ENCODE measurements at regions not wholly inside any gene's neighbourhood (a gene's known extent, or its start where the extent isn't known, plus 50 kb on each side); places are given as distances from the start of the nearest gene placed in this dataset.

GRCh38 chr14:44383636-44384035 is 123.4 kb downstream of the FSCB start:
- CTCF ChIA-PET = no interaction called here
- no peak overlapping the region for H3K56ac ChIP-seq (ENCODE audit: extremely low read depth, insufficient read depth, low read length)
- no peak overlapping the region for H3K27ac ChIP-seq (ENCODE audit: insufficient read depth, low read length)
- H2AFZ ChIP-seq (replicated peaks; ENCODE audit: low read length, poor library complexity) = no peak overlapping the region
- H2BK120ac ChIP-seq (ENCODE audit: low read depth, low read length) = no peak overlapping the region
- no peak overlapping the region for H3K4me2 ChIP-seq (ENCODE audit: low read depth, low read length)
- no peaks in the 10 kb centered on the region for H3K9me1 ChIP-seq (ENCODE audit: insufficient read depth, low read length)
- ATAC-seq (ENCODE audit: low read depth) = no peak
- in situ Hi-C loops (cut with MboI; ENCODE audit: low sequenced_read_pairs) = no loop called here
- no peak overlapping the region for H3K4me3 ChIP-seq (ENCODE audit: insufficient read depth, low read depth, low read length)
- no peak overlapping the region for H3K4ac ChIP-seq (ENCODE audit: low read depth, low read length)
- H3K27me3 ChIP-seq (ENCODE audit: control insufficient read depth, insufficient read depth, low read length) = no peaks in the 10 kb centered on the region
- H3K9me3 ChIP-seq (ENCODE audit: control insufficient read depth, insufficient read depth, low read length) = 0 out of 2 replicates have a peak, but pooled peaks cover 3% of the 10 kb centered on the region
- no peak overlapping the region for H3K23ac ChIP-seq (ENCODE audit: low read depth, low read length)
- no peaks in the 10 kb centered on the region for H3K36me3 ChIP-seq (ENCODE audit: control insufficient read depth, insufficient read depth, low read length)
- no peaks in the 10 kb centered on the region for H3K4me1 ChIP-seq (ENCODE audit: control insufficient read depth, insufficient read depth, low read length)
- H4K91ac ChIP-seq (ENCODE audit: insufficient read depth, low read depth, low read length) = no peak overlapping the region
- no peak overlapping the region for H3K18ac ChIP-seq (ENCODE audit: low read depth, low read length)
- no peak for TF ChIP-seq RAD21 (IDR thresholded peaks at IDR 0.05; ENCODE audit: low read length)
- no peak for TF ChIP-seq MAFK (IDR thresholded peaks at IDR 0.05; ENCODE audit: low read depth, low read length)
- TF ChIP-seq CEBPB (IDR thresholded peaks at IDR 0.05; ENCODE audit: low read depth, low read length) = no peak
- no peak for TF ChIP-seq ELK1 (IDR thresholded peaks at IDR 0.05; ENCODE audit: borderline replicate concordance, low read depth, low read length)
- TF ChIP-seq MXI1 (IDR thresholded peaks at IDR 0.05; ENCODE audit: borderline replicate concordance, low read depth, low read length) = no peak
- TF ChIP-seq USF2 (IDR thresholded peaks at IDR 0.05; ENCODE audit: low read depth, low read length) = no peak
- intact Hi-C loops (cut with micrococcal nuclease) = no loop called here
- no peak overlapping the region for H2BK5ac ChIP-seq (ENCODE audit: low read depth, low read length, poor library complexity, severe bottlenecking)
- dilution Hi-C loops (cut with HindIII; ENCODE audit: low sequenced_read_pairs, unreplicated experiment) = no loop called here
- H2BK15ac ChIP-seq (ENCODE audit: low read depth, low read length) = no peak overlapping the region
- POLR2A ChIA-PET (ENCODE audit: unreplicated experiment) = no interaction called here
- H2AK9ac ChIP-seq (replicated peaks; ENCODE audit: low read depth, low read length, poor library complexity) = no peak overlapping the region
- H4K5ac ChIP-seq (ENCODE audit: low read depth, low read length) = no peak overlapping the region
- H3K9ac ChIP-seq (ENCODE audit: low read depth, low read length) = no peak overlapping the region
- H4K8ac ChIP-seq (ENCODE audit: low read depth in 2 of 2, low read length in 2 of 2) = no peak overlapping the region
- BruUV-seq (replicated peaks) = no TSS peak
- no peak overlapping the region for H2AK5ac ChIP-seq (ENCODE audit: low read depth, low read length)
- no peak for DNase-seq
- no peaks in the 10 kb centered on the region for H4K20me1 ChIP-seq (ENCODE audit: insufficient read depth, low read length)
- H3K14ac ChIP-seq (replicated peaks; ENCODE audit: low read depth, low read length) = no peak overlapping the region
- no peaks in the 10 kb centered on the region for H3K79me1 ChIP-seq (ENCODE audit: low read depth in 1 of 2, low read length in 2 of 2)
- H2BK20ac ChIP-seq (ENCODE audit: low read depth, low read length) = no peak overlapping the region
